A549 (cell line): ENCODE measurements at regions not wholly inside any gene's neighbourhood (a gene's known extent, or its start where the extent isn't known, plus 50 kb on each side); places are given as distances from the start of the nearest gene placed in this dataset.

Experiments used
- ATAC-seq, 2 experiments: fragments of 200-7000 bp in 1 of 2; fragments of >200 bp in 1 of 2; cut with Nextera tagmentation in 1 of 2; cut with Tn5 transposase in 1 of 2; 3 replicates each; pipeline versions ENCODE4 v1.8.0 to v1.9.1; 2018 to 2020; ENCODE audit warnings: mild to moderate bottlenecking in 1 of 2, moderate library complexity in 1 of 2
- CTCF ChIA-PET: fragments of 300-600 bp; sonication (Branson Sonifier 250); formaldehyde crosslinking; extraction: SDS; loops from one replicate; lab custom pipeline; 2021; ENCODE audit warnings: antibody characterized with exemption, inconsistent platforms; lab: Yijun Ruan, JAX
- POLR2A ChIA-PET: fragments of 350-600 bp; formaldehyde crosslinking; extraction: SDS; loops from one replicate; lab custom pipeline; 2021; ENCODE audit warnings: antibody characterized with exemption, inconsistent platforms; lab: Yijun Ruan, JAX
- DNase-seq, 2 experiments: peaks; one replicate each; pipeline versions ENCODE4 v3.0.0 to v3.0.0-alpha.2; 2011 to 2016; ENCODE audit warnings: low read depth in 1 of 2, low spot score in 1 of 2
- FAIRE-seq: peaks from 2 replicates; lab custom pipeline; 2011; peaks lifted over from hg19 to GRCh38; lab: Jason Lieb, UNC
- H3K27ac ChIP-seq, 2 experiments: fragments of >200 bp; sonication (Bioruptor Twin); formaldehyde crosslinking; 3 replicates each; pipeline ENCODE4 v1.5.1; 2016 to 2017
- H3K4me1 ChIP-seq: fragments of >200 bp; sonication (Bioruptor Twin); formaldehyde crosslinking; 3 replicates; pipeline ENCODE4 v1.6.1; 2016
- H3K4me2 ChIP-seq: fragments of >200 bp; sonication (Bioruptor Twin); formaldehyde crosslinking; 3 replicates; pipeline ENCODE4 v1.6.1; 2016
- H3K4me3 ChIP-seq: fragments of >200 bp; sonication (Bioruptor Twin); formaldehyde crosslinking; 3 replicates; pipeline ENCODE4 v1.5.1; 2016
- H3K9me3 ChIP-seq: fragments of >200 bp; sonication (Bioruptor Twin); formaldehyde crosslinking; 3 replicates; pipeline ENCODE4 v1.6.1; 2016
- BHLHE40 ChIP-seq: IDR thresholded peaks from 2 replicates; pipeline ENCODE4 v1.6.1; 2012; ENCODE audit warnings: low read depth, low read length, inconsistent platforms
- CBX2 ChIP-seq: fragments of 200-600 bp; sonication (generic); IDR thresholded peaks from 2 replicates; pipeline ENCODE4 v1.6.1; 2016; ENCODE audit warnings: low read depth, mild to moderate bottlenecking, borderline replicate concordance
- ELK1 ChIP-seq: fragments of 150-350 bp; IDR thresholded peaks from 2 replicates; pipeline ENCODE4 v1.6.1; 2014; ENCODE audit warnings: low read depth, mild to moderate bottlenecking, low read length
- FOSL2 ChIP-seq, 2 experiments: fragments of 450-650 bp in 1 of 2; fragments of >200 bp in 1 of 2; sonication (Bioruptor Twin) in 1 of 2; formaldehyde crosslinking; IDR thresholded peaks; 2 replicates each; pipeline versions ENCODE4 v1.5.0 to v1.6.1; 2016 to 2020; ENCODE audit warnings: mild to moderate bottlenecking in 1 of 2, moderate library complexity in 1 of 2
- FOXS1 ChIP-seq: fragments of 250-450 bp; sonication (Bioruptor Pico); IDR thresholded peaks from 2 replicates; pipeline ENCODE4 v1.5.0; 2020; ENCODE audit warnings: mild to moderate bottlenecking, moderate library complexity
- GATA3 ChIP-seq: IDR thresholded peaks from 2 replicates; pipeline ENCODE4 v1.6.1; 2012; ENCODE audit warnings: borderline replicate concordance
- HDAC2 ChIP-seq: fragments of 200-600 bp; sonication (generic); IDR thresholded peaks from 2 replicates; pipeline ENCODE4 v1.6.1; 2016
- HES2 ChIP-seq: fragments of >200 bp; sonication (Bioruptor Twin); formaldehyde crosslinking; IDR thresholded peaks from 2 replicates; pipeline ENCODE4 v1.6.1; 2016
- HEYL ChIP-seq: fragments of 250-450 bp; sonication (Bioruptor Pico); IDR thresholded peaks from 2 replicates; pipeline ENCODE4 v1.8.0; 2021; ENCODE audit warnings: mild to moderate bottlenecking, moderate library complexity
- HOXA7 ChIP-seq: fragments of 250-450 bp; sonication (Bioruptor Pico); IDR thresholded peaks from 2 replicates; pipeline ENCODE4 v1.5.0; 2020; ENCODE audit warnings: mild to moderate bottlenecking, moderate library complexity
- HOXB13 ChIP-seq: fragments of 250-450 bp; sonication (Bioruptor Pico); IDR thresholded peaks from 2 replicates; pipeline ENCODE4 v1.5.0; 2020; ENCODE audit warnings: low read depth, mild to moderate bottlenecking, moderate library complexity
- HOXB5 ChIP-seq: fragments of 250-450 bp; sonication (Bioruptor Pico); IDR thresholded peaks from 2 replicates; pipeline ENCODE4 v1.5.0; 2020; ENCODE audit warnings: mild to moderate bottlenecking, moderate library complexity
- JUNB ChIP-seq: fragments of >200 bp; sonication (Bioruptor Twin); formaldehyde crosslinking; IDR thresholded peaks from 2 replicates; pipeline ENCODE4 v1.6.1; 2016
- KDM1A ChIP-seq: fragments of 200-600 bp; sonication (generic); IDR thresholded peaks from 2 replicates; pipeline ENCODE4 v1.6.1; 2016; ENCODE audit warnings: low read depth, mild to moderate bottlenecking
- KDM5A ChIP-seq: fragments of 200-600 bp; sonication (generic); IDR thresholded peaks from 2 replicates; pipeline ENCODE4 v1.6.1; 2016; ENCODE audit warnings: antibody characterized with exemption, mild to moderate bottlenecking
- MAX ChIP-seq: IDR thresholded peaks from 2 replicates; pipeline ENCODE4 v1.6.1; 2012
- MAZ ChIP-seq: fragments of 150-350 bp; IDR thresholded peaks from 2 replicates; pipeline ENCODE4 v1.6.1; 2014; ENCODE audit warnings: antibody characterized with exemption, low read depth, low read length, borderline replicate concordance
- MYC ChIP-seq: IDR thresholded peaks from 2 replicates; pipeline ENCODE4 v1.6.1; 2012; ENCODE audit warnings: mild to moderate bottlenecking, inconsistent platforms, low read length, improper control_type of control experiment, borderline replicate concordance
- NFE2L2 ChIP-seq: fragments of 150-350 bp; conservative IDR thresholded peaks from 2 replicates; pipeline ENCODE4 v1.6.1; 2014; ENCODE audit warnings: low read length
- PBX3 ChIP-seq: IDR thresholded peaks from 2 replicates; pipeline ENCODE4 v1.6.1; 2012
- POLR2A ChIP-seq: IDR thresholded peaks from 2 replicates; pipeline ENCODE4 v1.6.1; 2012; ENCODE audit warnings: mild to moderate bottlenecking, low read length
- POLR2AphosphoS2 ChIP-seq: conservative IDR thresholded peaks from 2 replicates; pipeline ENCODE4 v1.6.1; 2012; ENCODE audit warnings: low read length, improper control_type of control experiment, inconsistent platforms
- RAD21 ChIP-seq, 2 experiments: fragments of >200 bp in 1 of 2; sonication (Bioruptor Twin) in 1 of 2; formaldehyde crosslinking in 1 of 2; IDR thresholded peaks in 1 of 2; conservative IDR thresholded peaks in 1 of 2; 2 replicates in 1 of 2; 3 replicates in 1 of 2; pipeline ENCODE4 v1.6.1; 2012 to 2018; ENCODE audit warnings: inconsistent platforms in 1 of 2
- RFX5 ChIP-seq: fragments of 450-650 bp; IDR thresholded peaks from 2 replicates; pipeline ENCODE4 v1.7.1; 2014; ENCODE audit warnings: antibody characterized with exemption, mild to moderate bottlenecking, moderate library complexity
- RNF2 ChIP-seq: fragments of 200-600 bp; sonication (generic); IDR thresholded peaks from 2 replicates; pipeline ENCODE4 v1.6.1; 2016; ENCODE audit warnings: low read depth, mild to moderate bottlenecking, antibody characterized with exemption, moderate library complexity, borderline replicate concordance
- SREBF2 ChIP-seq: fragments of 450-650 bp; IDR thresholded peaks from 2 replicates; pipeline ENCODE4 v1.6.1; 2014; ENCODE audit warnings: mild to moderate bottlenecking, moderate library complexity
- TFCP2L1 ChIP-seq: fragments of 250-450 bp; sonication (Bioruptor Pico); IDR thresholded peaks from 2 replicates; pipeline ENCODE4 v1.5.0; 2021; ENCODE audit warnings: mild to moderate bottlenecking
- TP53 ChIP-seq: fragments of 250-450 bp; sonication (Bioruptor Pico); IDR thresholded peaks from 2 replicates; pipeline ENCODE4 v1.5.0; 2021; ENCODE audit warnings: mild to moderate bottlenecking, moderate library complexity
- USF2 ChIP-seq: fragments of 450-650 bp; IDR thresholded peaks from 2 replicates; pipeline ENCODE4 v1.6.1; 2014; ENCODE audit warnings: antibody characterized with exemption
- ZNF302 ChIP-seq: fragments of 250-450 bp; sonication (Bioruptor Pico); IDR thresholded peaks from 2 replicates; pipeline ENCODE4 v1.9.0; 2021; ENCODE audit warnings: inconsistent platforms, mild to moderate bottlenecking, moderate library complexity
- ZSCAN20 ChIP-seq: fragments of 250-450 bp; sonication (Bioruptor Pico); IDR thresholded peaks from 2 replicates; pipeline ENCODE4 v1.8.0; 2022; ENCODE audit warnings: mild to moderate bottlenecking, moderate library complexity
- WGBS: methylation state at CpG from one replicate; pipeline ENCODE4 v1.1.6; 2017; ENCODE audit errors: missing lambda C conversion rate; 5-methylcytosine and 5-hydroxymethylcytosine counted together

DNA sequence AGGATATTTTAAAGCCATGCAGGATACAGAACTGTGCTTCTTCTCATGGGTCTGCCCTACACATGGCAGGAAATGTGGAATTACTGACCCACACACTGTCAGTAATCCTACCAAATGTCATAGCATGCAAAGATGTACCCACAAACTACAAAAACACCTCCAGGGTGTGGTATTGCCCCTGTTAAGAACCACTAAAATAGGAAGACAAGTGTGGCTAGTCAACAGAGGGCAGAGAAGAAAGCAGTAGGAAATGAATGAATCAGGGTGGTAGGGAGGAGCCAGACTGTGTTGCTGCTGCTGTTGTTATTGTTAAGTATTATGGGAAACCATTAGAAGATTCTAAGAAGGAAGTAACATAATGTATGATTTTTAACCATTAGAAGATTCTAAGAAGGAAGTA lies 556.7 kb upstream of the ACVR2A start (continued):
- TF ChIP-seq PBX3 (no peak), KDM5A (no peak), SREBF2 (no peak), HOXB5 (no peak), CBX2 (no peak)

DNA sequence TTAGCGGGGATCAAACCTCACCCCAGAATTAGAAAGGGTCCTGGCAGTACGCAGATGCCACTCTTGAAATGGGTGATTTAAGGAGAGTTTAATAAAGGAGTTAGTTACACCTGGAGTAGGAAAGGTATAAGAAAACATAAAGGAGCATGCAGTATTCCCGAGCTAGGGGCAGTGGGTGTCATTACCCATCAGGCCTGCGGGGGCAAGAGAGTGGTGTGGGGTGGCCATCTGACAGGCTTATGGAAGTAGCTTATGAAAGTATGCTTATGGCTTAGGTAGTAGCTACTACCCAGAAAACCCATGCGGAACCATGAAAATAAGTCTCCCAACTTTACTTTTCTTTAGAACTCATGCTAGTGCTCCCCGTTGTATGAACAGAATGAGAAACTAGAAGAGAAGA lies 568.9 kb upstream of the ACVR2A start:
- no peak overlapping the region for H3K27ac ChIP-seq
- TF ChIP-seq HOXA7 (CRISPR knock-in tag) = no peak
- no peak for TF ChIP-seq ZSCAN20 (CRISPR knock-in tag)
- no peak for TF ChIP-seq ZNF302 (CRISPR knock-in tag)
- no peak for TF ChIP-seq HDAC2
- TF ChIP-seq USF2 = no peak
- TF ChIP-seq POLR2A = no peak
- TF ChIP-seq RNF2 = no peak
- TF ChIP-seq JUNB = no peak
- TF ChIP-seq HEYL (CRISPR knock-in tag) = no peak
- no peak for TF ChIP-seq RFX5
- no peak for TF ChIP-seq MYC
- TF ChIP-seq FOXS1 (CRISPR knock-in tag) = no peak
- TF ChIP-seq POLR2AphosphoS2 = no peak
- 0 out of 3 replicates have a peak, but pooled peaks cover 3% of the 10 kb centered on the region for H3K9me3 ChIP-seq
- H3K4me2 ChIP-seq = no peak overlapping the region
- 17% methylated on average over 6 of the region's 6 CpGs for WGBS
- H3K4me3 ChIP-seq = no peak overlapping the region
- ATAC-seq (no peak), FAIRE-seq (no peak), DNase-seq (no peak)
- CTCF ChIA-PET = no interaction called here
- POLR2A ChIA-PET = no interaction called here
- no peaks in the 10 kb centered on the region for H3K4me1 ChIP-seq

GRCh38 chr2:147273628-147274027 lies 571.2 kb upstream of the ACVR2A start:
- H3K4me1 ChIP-seq = no peaks in the 10 kb centered on the region
- H3K27ac ChIP-seq = no peak overlapping the region
- no peak overlapping the region for H3K4me3 ChIP-seq
- H3K9me3 ChIP-seq = peaks cover 3% of the 10 kb centered on the region; the same call in 1 of the 3 replicates
- no peak overlapping the region for H3K4me2 ChIP-seq
- ChIA-PET CTCF (no interaction called here), POLR2A (no interaction called here)
- no peak for DNase-seq
- TF ChIP-seq RAD21 (conservative IDR thresholded peaks at IDR 0.05 in 1 of 2, IDR thresholded peaks at IDR 0.05 in 1 of 2) = no peak
- TF ChIP-seq FOSL2 (IDR thresholded peaks at IDR 0.05) = no peak
- no peak for TF ChIP-seq FOSL2 (CRISPR knock-in tag; IDR thresholded peaks at IDR 0.05)
- no peak for TF ChIP-seq CBX2
- TF ChIP-seq TP53 = no peak
- no peak for TF ChIP-seq HOXA7 (CRISPR knock-in tag)
- TF ChIP-seq BHLHE40 = no peak
- TF ChIP-seq ELK1 = no peak
- no peak for TF ChIP-seq HES2
- TF ChIP-seq NFE2L2 = no peak
- TF ChIP-seq MYC = no peak
- no peak for TF ChIP-seq MAX
- TF ChIP-seq MAZ = no peak
- no peak for TF ChIP-seq TFCP2L1
- TF ChIP-seq HOXB13 (CRISPR knock-in tag) = no peak
- no peak for TF ChIP-seq GATA3
- no peak for TF ChIP-seq KDM1A
- ATAC-seq = no peak
- FAIRE-seq = no peak
- no CpG with 5 or more reads among the region's 1 CpG for WGBS
